ENCODE measurements at regions not wholly inside any gene's neighbourhood (a gene's known extent, or its start where the extent isn't known, plus 50 kb on each side); places are given as distances from the start of the nearest gene placed in this dataset.
"Not testable (repeated sequence)": the region's sequence is repeated elsewhere in the genome, so short reads cannot be mapped to it uniquely, and the experiment has no call there.

- DNase-seq, result no peak
Observed at GRCh38 chr6:101116337-101116736, 235.2 kb upstream of the ASCC3 start.

DNA sequence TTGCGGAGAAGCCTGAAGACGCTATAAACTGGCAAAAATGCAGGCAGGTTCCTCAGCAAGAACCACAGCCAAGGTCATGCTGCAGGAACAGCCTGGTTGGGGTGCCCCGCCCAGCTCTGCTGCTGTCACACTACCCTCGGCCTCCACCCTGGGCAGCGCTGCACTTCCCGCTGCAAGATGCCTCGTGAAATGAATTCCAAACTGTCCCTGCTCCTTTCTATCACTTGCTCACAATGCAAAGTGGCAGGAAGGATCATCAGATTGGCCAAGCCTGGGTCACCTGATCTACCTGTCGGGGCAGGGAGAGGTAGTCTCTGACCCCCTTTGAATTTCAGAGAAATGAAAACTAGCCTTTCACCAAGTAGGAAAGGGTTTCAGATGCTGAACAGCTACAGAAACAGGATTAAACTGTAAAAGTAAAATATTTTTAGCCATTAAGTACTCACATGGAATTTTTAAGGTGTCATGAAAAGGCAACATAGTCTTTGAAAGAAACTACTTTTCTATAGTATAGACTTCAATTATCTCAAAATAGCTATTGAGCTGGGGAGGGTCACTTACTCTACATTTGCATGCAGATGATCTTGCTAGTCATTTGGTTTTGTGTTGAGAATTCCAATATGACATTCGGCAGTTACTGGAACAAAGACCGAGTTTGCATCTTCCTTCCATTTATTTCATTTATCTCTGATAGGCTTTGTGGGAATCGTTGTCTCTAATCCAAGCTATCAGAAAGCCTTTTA lies 236.4 kb upstream of the ASCC3 start:
- DNase-seq, result no peak

DNA sequence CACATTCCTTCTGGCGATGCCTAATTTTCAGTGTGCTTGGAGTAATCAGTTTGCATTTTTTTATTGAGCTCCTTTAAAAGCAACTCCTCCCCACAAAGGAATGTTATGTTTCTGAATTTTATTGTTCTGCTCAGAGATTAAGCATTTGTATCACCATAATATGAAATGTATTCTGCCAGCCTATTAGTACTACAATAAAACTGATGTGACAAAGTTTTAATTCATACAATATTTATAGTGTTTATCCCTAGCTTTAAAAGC lies 236.9 kb upstream of the ASCC3 start:
- DNase-seq, result no peak

DNA sequence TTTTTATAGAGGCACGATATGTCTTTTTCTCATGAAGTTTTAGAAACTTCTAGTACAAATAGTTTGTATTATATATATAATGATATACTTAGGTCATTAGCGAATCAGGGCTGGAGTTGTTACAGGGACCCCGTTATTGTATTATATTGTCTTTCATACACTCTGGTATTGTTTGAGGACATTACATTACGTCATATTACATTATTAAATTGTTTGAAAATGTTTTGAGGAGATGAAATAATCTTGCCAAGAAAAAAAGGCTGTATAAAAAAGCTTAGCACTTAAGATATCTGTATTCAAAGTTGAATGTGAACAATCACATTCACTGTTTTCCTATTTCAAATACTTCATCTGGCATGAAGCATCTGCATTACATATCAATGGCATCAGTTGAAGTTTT lies 239.6 kb upstream of the ASCC3 start:
- DNase-seq, result no peak

GRCh38 chr6:101125380-101125971 lies 244.3 kb upstream of the ASCC3 start:
- no peak for DNase-seq

- no peak for DNase-seq
Observed at GRCh38 chr6:101126501-101126900, 245.4 kb upstream of the ASCC3 start.

GRCh38 chr6:101129851-101130250 lies 248.7 kb upstream of the ASCC3 start:
- DNase-seq, result no peak

GRCh38 chr6:101146389-101146788 lies 247.1 kb upstream of the GRIK2 start:
- DNase-seq, result no peak

GRCh38 chr6:101150226-101150625 lies 243.3 kb upstream of the GRIK2 start:
- no peak for DNase-seq

DNA sequence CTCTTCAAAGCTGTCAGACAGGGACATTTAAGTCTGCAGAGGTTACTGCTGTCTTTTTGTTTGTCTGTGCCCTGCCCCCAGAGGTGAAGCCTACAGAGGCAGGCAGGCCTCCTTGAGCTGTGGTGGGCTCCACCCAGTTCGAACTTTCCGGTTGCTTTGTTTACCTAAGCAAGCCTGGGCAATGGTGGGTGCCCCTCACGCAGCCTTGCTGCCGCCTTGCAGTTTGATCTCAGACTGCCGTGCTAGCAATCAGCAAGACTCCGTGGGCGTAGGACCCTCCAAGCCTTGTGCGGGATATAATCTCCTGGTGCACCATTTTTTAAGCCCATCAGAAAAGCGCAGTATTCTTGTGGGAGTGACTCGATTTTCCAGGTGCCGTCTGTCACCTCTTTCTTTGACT lies 235.9 kb upstream of the GRIK2 start:
- not testable (repeated sequence) for DNase-seq

GRCh38 chr6:101163611-101164010 lies 229.9 kb upstream of the GRIK2 start:
- DNase-seq, result peak; percentile 7

- no peak for DNase-seq
Observed at GRCh38 chr6:101167638-101168037, 225.9 kb upstream of the GRIK2 start.

- not testable (repeated sequence) for DNase-seq
Observed at GRCh38 chr6:101171049-101171448, 222.5 kb upstream of the GRIK2 start.

GRCh38 chr6:101178748-101179147 lies 214.8 kb upstream of the GRIK2 start:
- DNase-seq, result no peak

- no peak for DNase-seq
Observed at GRCh38 chr6:101181006-101181405, 212.5 kb upstream of the GRIK2 start.

DNA sequence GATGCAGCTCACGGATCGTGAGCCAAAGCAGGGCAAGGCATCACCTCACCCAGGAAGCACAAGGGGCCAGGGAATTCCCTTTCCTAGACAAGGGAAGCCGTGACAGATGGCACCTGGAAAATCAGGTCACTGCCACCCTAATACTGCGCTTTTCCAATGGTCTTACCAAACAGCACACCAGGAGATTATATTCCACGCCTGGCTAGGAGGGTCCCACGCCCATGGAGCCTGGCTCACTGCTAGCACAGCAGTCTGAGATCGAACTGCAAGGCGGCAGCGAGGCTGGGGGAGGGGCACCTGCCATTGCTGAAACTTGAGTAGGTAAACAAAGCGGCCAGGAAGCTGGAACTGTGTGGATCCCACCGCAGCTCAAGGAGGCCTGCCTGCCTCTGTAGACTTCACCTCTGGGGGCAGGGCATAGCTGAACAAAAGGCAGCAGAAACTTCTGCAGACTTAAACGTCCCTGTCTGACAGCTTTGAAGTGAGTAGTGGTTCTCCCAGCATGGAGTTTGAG lies 205.2 kb upstream of the GRIK2 start:
- DNase-seq, result not testable (repeated sequence)

DNA sequence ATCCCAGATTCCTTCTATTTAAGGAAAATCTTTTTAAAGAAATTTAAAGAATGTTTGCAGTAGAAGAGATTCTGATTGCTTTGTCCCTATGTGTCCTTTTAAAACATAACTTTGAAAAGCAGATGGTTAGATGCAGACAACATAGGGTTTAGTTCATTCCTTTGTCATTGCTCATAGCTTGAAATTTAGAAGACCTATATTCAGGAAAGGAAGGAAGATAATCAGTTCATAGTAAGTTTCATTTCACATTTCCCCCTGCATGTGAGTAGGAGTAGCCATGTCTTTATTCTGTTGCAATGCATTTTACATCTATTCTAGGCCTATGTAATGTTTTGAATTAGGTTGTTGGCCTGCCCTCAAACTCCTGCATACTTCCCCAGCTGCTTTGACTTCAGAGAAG lies 197.9 kb upstream of the GRIK2 start:
- no peak for DNase-seq

- DNase-seq, result no peak
Observed at GRCh38 chr6:101199441-101199840, 194.1 kb upstream of the GRIK2 start.

- no peak for DNase-seq
Observed at GRCh38 chr6:101202867-101203374, 190.6 kb upstream of the GRIK2 start.

GRCh38 chr6:101203664-101204063 lies 189.8 kb upstream of the GRIK2 start:
- DNase-seq, result no peak

DNA sequence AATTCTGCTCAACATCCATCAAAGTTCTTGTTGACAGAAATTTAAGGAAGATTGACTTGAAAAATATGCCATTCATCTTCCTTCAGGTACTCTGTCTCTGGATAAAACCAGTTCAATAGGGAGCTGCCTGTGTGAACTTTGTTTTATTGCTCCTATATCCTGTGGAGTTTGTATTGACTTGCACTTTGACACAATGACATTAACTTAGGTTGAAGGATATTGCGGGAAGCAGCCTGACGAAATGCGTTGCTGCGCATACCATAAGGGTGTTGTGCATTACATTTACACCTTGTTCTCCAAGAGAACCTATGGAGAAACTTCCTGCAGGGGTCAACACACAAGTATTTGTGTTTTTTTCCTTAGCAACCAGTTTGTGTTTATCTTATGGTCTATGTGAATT lies 185.4 kb upstream of the GRIK2 start:
- no peak for DNase-seq

DNA sequence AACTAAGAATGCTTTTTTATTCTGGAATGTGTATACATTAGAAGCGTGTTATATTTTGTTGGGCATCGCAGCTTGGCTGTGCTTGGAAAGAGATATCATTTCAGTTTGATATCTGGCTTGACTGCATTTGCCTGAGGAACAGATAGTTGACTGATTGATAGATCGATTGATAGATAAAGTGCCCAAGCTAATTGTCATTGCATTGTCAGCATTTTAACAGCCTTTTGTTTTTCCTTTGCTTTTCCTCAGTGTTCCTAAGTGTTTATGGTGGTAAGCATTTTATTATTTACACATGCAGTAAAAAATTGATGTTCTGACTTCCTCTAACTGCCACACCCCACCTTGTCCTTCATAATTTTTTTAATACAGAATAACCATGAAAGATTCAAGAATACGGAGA lies 180.9 kb upstream of the GRIK2 start:
- no peak for DNase-seq

DNA sequence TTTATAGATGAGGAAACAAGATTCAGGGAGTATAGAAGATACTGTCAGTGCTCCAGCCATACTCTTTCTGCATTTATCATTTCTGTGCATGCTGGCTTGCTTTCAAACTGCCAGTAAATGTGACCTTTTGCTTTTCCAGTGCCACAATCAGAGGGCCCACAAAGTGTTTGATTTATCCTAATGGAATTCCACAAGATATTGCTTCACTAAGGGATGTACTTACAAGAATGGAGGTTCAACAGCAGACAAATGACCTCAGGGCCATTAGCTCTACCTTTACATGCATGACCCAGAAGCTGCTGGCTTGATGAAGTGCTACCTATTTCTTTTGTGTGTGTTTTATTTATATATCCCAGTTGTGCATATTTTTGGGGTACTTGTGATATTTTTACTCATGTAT lies 171.5 kb upstream of the GRIK2 start:
- no peak for DNase-seq

- no peak for DNase-seq
Observed at GRCh38 chr6:101224751-101225150, 168.8 kb upstream of the GRIK2 start.

GRCh38 chr6:101226677-101227135 lies 166.8 kb upstream of the GRIK2 start:
- peak; percentile 7 for DNase-seq

Measured in NCI-H1694 treated with DMSO at 0.1 percent for 48 hours (cell line).